Activated CD8-positive, alpha-beta T cell treated with anti-CD3 and anti-CD28 coated beads, Interleukin-2, amount 10 ng/mL, durations not matched to agents 7 days and 5 days (primary cell): ENCODE measurements at regions not wholly inside any gene's neighbourhood (a gene's known extent, or its start where the extent isn't known, plus 50 kb on each side); places are given as distances from the start of the nearest gene placed in this dataset.
"Not testable (repeated sequence)": the region's sequence is repeated elsewhere in the genome, so short reads cannot be mapped to it uniquely, and the experiment has no call there.

Experiments
- ATAC-seq: fragments of 150-1000 bp; cut with Tn5 transposase; one replicate; pipeline ENCODE4 v1.10.0; 2021; ENCODE audit warnings: moderate library complexity
- CTCF ChIA-PET: fragments of 350-600 bp; sonication (Branson Sonifier 250); formaldehyde crosslinking; loops from one replicate; lab custom pipeline; 2021; ENCODE audit warnings: antibody characterized with exemption; lab: Charles Lee
- POLR2A ChIA-PET: fragments of 350-600 bp; sonication (Branson Sonifier 250); formaldehyde crosslinking; loops from one replicate; lab custom pipeline; 2021; ENCODE audit warnings: antibody characterized with exemption; lab: Charles Lee
- DNase-seq: peaks from one replicate; pipeline ENCODE4 v3.0.0-alpha.2; 2020
- H3K27ac Mint-ChIP-seq: one replicate; pipeline ENCODE4 v1.8.0; 2021; ENCODE audit warnings: mild to moderate bottlenecking, mixed read lengths
- H3K27me3 Mint-ChIP-seq: one replicate; pipeline ENCODE4 v1.8.0; 2021; ENCODE audit warnings: low read depth, mixed read lengths
- H3K36me3 Mint-ChIP-seq: one replicate; pipeline ENCODE4 v1.8.0; 2021; ENCODE audit warnings: low read depth, mixed read lengths
- H3K4me1 Mint-ChIP-seq: one replicate; pipeline ENCODE4 v1.8.0; 2021; ENCODE audit warnings: low read depth, mixed read lengths
- H3K4me3 Mint-ChIP-seq: one replicate; pipeline ENCODE4 v1.8.0; 2021; ENCODE audit warnings: mild to moderate bottlenecking, mixed read lengths
- H3K9me3 Mint-ChIP-seq: one replicate; pipeline ENCODE4 v1.8.0; 2022; ENCODE audit warnings: mixed read lengths; ENCODE audit not compliant: insufficient read depth

GRCh38 chr7:53187184-53187583 lies 151.8 kb downstream of the POM121L12 start:
- POLR2A ChIA-PET, H3K36me3 Mint-ChIP-seq, DNase-seq, ATAC-seq, H3K4me1 Mint-ChIP-seq, CTCF ChIA-PET, H3K4me3 Mint-ChIP-seq, H3K27me3 Mint-ChIP-seq, H3K27ac Mint-ChIP-seq: not testable (repeated sequence)
- peaks cover 17% of the 10 kb centered on the region for H3K9me3 Mint-ChIP-seq

- ChIA-PET POLR2A (no interaction called here), CTCF (no interaction called here)
- Mint-ChIP-seq H3K36me3 (no peaks in the 10 kb centered on the region), H3K27me3 (no peaks in the 10 kb centered on the region), H3K4me3 (no peak overlapping the region), H3K4me1 (no peaks in the 10 kb centered on the region), H3K27ac (no peak overlapping the region), H3K9me3 (peaks cover 16% of the 10 kb centered on the region)
- ATAC-seq, result no peak
- no peak for DNase-seq
These were observed 155.8 kb downstream of the POM121L12 start for GRCh38 chr7:53191191-53191695.

GRCh38 chr7:53191836-53192443 lies 156.5 kb downstream of the POM121L12 start:
- Mint-ChIP-seq H3K36me3 (no peaks in the 10 kb centered on the region), H3K27ac (no peak overlapping the region), H3K4me1 (no peaks in the 10 kb centered on the region), H3K9me3 (peaks cover 15% of the 10 kb centered on the region), H3K27me3 (no peaks in the 10 kb centered on the region), H3K4me3 (no peak overlapping the region)
- CTCF ChIA-PET, result interaction anchor here (0.6 kb wide), 1 partner anchor 125 kb away, joined by 3 read pairs; no protein-coding TSS in a partner anchor
- no peak for DNase-seq
- POLR2A ChIA-PET, result no interaction called here
- ATAC-seq, result no peak

- ChIA-PET POLR2A (no interaction called here), CTCF (no interaction called here)
- DNase-seq, result no peak
- Mint-ChIP-seq H3K9me3 (peaks cover 10% of the 10 kb centered on the region), H3K36me3 (no peaks in the 10 kb centered on the region), H3K4me1 (no peaks in the 10 kb centered on the region), H3K27me3 (no peaks in the 10 kb centered on the region), H3K4me3 (no peak overlapping the region), H3K27ac (no peak overlapping the region)
- no peak for ATAC-seq
These were observed 169.6 kb downstream of the POM121L12 start for GRCh38 chr7:53205006-53205405.

GRCh38 chr7:53209129-53209528 lies 173.7 kb downstream of the POM121L12 start:
- no peak overlapping the region for H3K27ac Mint-ChIP-seq
- CTCF ChIA-PET, result no interaction called here
- no peaks in the 10 kb centered on the region for H3K27me3 Mint-ChIP-seq
- no peak for DNase-seq
- no peak for ATAC-seq
- H3K36me3 Mint-ChIP-seq, result no peaks in the 10 kb centered on the region
- H3K4me3 Mint-ChIP-seq, result no peak overlapping the region
- H3K9me3 Mint-ChIP-seq, result peaks cover 9% of the 10 kb centered on the region
- no peaks in the 10 kb centered on the region for H3K4me1 Mint-ChIP-seq
- POLR2A ChIA-PET, result no interaction called here

- no peak for ATAC-seq
- Mint-ChIP-seq H3K4me1 (no peaks in the 10 kb centered on the region), H3K27ac (no peak overlapping the region), H3K27me3 (no peaks in the 10 kb centered on the region), H3K36me3 (no peaks in the 10 kb centered on the region), H3K9me3 (peaks cover 23% of the 10 kb centered on the region), H3K4me3 (no peak overlapping the region)
- POLR2A ChIA-PET, result no interaction called here
- no peak for DNase-seq
- CTCF ChIA-PET, result no interaction called here
These were observed 179.0 kb downstream of the POM121L12 start for GRCh38 chr7:53214463-53214862.

- H3K27me3 Mint-ChIP-seq, result no peaks in the 10 kb centered on the region
- ChIA-PET CTCF (no interaction called here), POLR2A (interaction anchor here (0.6 kb wide), 1 partner anchor 478 kb away, joined by 3 read pairs; no protein-coding TSS in a partner anchor)
- ATAC-seq, result no peak
- no peaks in the 10 kb centered on the region for H3K4me1 Mint-ChIP-seq
- H3K9me3 Mint-ChIP-seq, result peaks cover 21% of the 10 kb centered on the region
- no peak for DNase-seq
- no peak overlapping the region for H3K4me3 Mint-ChIP-seq
- H3K36me3 Mint-ChIP-seq, result no peaks in the 10 kb centered on the region
- no peak overlapping the region for H3K27ac Mint-ChIP-seq
These were observed 183.5 kb downstream of the POM121L12 start for GRCh38 chr7:53218730-53219504.

- Mint-ChIP-seq H3K4me3 (no peak overlapping the region), H3K27me3 (no peaks in the 10 kb centered on the region), H3K4me1 (no peaks in the 10 kb centered on the region), H3K36me3 (no peaks in the 10 kb centered on the region), H3K9me3 (no peaks in the 10 kb centered on the region), H3K27ac (no peak overlapping the region)
- DNase-seq (no peak), ATAC-seq (no peak)
- ChIA-PET CTCF (no interaction called here), POLR2A (no interaction called here)
These were observed 193.8 kb downstream of the POM121L12 start for GRCh38 chr7:53229202-53229601.

- peaks cover 11% of the 10 kb centered on the region for H3K9me3 Mint-ChIP-seq
- no peaks in the 10 kb centered on the region for H3K4me1 Mint-ChIP-seq
- POLR2A ChIA-PET, result no interaction called here
- no peak overlapping the region for H3K27ac Mint-ChIP-seq
- DNase-seq (no peak), ATAC-seq (no peak)
- no peak overlapping the region for H3K4me3 Mint-ChIP-seq
- H3K27me3 Mint-ChIP-seq, result no peaks in the 10 kb centered on the region
- CTCF ChIA-PET, result no interaction called here
- H3K36me3 Mint-ChIP-seq, result no peaks in the 10 kb centered on the region
These were observed 202.0 kb downstream of the POM121L12 start for GRCh38 chr7:53237344-53237913.

- ChIA-PET CTCF (no interaction called here), POLR2A (no interaction called here)
- DNase-seq (no peak), ATAC-seq (no peak)
- Mint-ChIP-seq H3K4me1 (no peaks in the 10 kb centered on the region), H3K9me3 (peaks cover 11% of the 10 kb centered on the region), H3K27ac (no peak overlapping the region), H3K36me3 (no peaks in the 10 kb centered on the region), H3K27me3 (no peaks in the 10 kb centered on the region), H3K4me3 (no peak overlapping the region)
These were observed 202.7 kb downstream of the POM121L12 start for GRCh38 chr7:53238021-53238605.

- H3K36me3 Mint-ChIP-seq, H3K27me3 Mint-ChIP-seq, POLR2A ChIA-PET, H3K27ac Mint-ChIP-seq, CTCF ChIA-PET, H3K4me3 Mint-ChIP-seq, ATAC-seq, H3K4me1 Mint-ChIP-seq, DNase-seq: not testable (repeated sequence)
- peaks cover 11% of the 10 kb centered on the region for H3K9me3 Mint-ChIP-seq
These were observed 203.7 kb downstream of the POM121L12 start for GRCh38 chr7:53239151-53239550.

GRCh38 chr7:53245721-53246120 lies 210.3 kb downstream of the POM121L12 start:
- CTCF ChIA-PET, result no interaction called here
- Mint-ChIP-seq H3K36me3 (no peaks in the 10 kb centered on the region), H3K27ac (no peak overlapping the region), H3K4me3 (no peak overlapping the region), H3K4me1 (no peaks in the 10 kb centered on the region), H3K27me3 (no peaks in the 10 kb centered on the region), H3K9me3 (peaks cover 18% of the 10 kb centered on the region)
- ATAC-seq (no peak), DNase-seq (no peak)
- POLR2A ChIA-PET, result no interaction called here
